Cardiac fibroblast (primary cell): ENCODE measurements at regions not wholly inside any gene's neighbourhood (a gene's known extent, or its start where the extent isn't known, plus 50 kb on each side); places are given as distances from the start of the nearest gene placed in this dataset.

Experiments used
- DNase-seq, 2 donors: peaks; one replicate each; pipeline versions ENCODE4 v3.0.0 to v3.0.0-alpha.2; 2010; ENCODE audit warnings: low read depth in 2 of 2
- H3K4me3 ChIP-seq, 2 donors: replicated peaks in 1 of 2; 1 replicate in 1 of 2; 2 replicates in 1 of 2; pipeline ENCODE4 v1.5.1; 2011; ENCODE audit warnings: low read depth in 2 of 2, low read length in 2 of 2, mild to moderate bottlenecking in 2 of 2, moderate library complexity in 1 of 2
- TF ChIP-seq, protein P1 (sequence below): IDR thresholded peaks from one replicate; pipeline ENCODE4 v1.5.1; 2011; ENCODE audit warnings: low read depth, mild to moderate bottlenecking, low read length, inconsistent platforms

DNA sequence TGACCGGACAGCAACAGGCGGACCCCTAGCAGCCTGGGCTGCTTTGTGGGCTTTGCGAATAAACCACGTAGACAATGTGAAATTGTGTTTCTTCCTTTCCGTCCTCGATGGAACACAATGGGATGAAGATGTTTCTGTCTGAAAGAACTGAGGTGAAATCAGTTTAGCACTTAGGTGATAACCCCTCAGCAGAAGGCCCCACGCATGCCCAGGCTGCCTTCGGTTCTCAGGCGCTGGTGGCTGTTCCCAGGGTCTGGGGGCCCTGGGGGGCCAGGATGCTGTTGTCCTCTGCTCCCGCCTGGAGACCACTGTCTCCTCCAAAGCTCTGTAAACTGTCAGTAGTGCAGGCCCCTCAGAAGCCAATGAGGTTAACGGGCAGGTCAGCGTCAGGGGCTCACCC, 73.9 kb upstream of the HGFAC start:
- no peak overlapping the region for H3K4me3 ChIP-seq
- TF ChIP-seq, protein P1, sequence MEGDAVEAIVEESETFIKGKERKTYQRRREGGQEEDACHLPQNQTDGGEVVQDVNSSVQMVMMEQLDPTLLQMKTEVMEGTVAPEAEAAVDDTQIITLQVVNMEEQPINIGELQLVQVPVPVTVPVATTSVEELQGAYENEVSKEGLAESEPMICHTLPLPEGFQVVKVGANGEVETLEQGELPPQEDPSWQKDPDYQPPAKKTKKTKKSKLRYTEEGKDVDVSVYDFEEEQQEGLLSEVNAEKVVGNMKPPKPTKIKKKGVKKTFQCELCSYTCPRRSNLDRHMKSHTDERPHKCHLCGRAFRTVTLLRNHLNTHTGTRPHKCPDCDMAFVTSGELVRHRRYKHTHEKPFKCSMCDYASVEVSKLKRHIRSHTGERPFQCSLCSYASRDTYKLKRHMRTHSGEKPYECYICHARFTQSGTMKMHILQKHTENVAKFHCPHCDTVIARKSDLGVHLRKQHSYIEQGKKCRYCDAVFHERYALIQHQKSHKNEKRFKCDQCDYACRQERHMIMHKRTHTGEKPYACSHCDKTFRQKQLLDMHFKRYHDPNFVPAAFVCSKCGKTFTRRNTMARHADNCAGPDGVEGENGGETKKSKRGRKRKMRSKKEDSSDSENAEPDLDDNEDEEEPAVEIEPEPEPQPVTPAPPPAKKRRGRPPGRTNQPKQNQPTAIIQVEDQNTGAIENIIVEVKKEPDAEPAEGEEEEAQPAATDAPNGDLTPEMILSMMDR: no peak
- no peak for DNase-seq

DNA sequence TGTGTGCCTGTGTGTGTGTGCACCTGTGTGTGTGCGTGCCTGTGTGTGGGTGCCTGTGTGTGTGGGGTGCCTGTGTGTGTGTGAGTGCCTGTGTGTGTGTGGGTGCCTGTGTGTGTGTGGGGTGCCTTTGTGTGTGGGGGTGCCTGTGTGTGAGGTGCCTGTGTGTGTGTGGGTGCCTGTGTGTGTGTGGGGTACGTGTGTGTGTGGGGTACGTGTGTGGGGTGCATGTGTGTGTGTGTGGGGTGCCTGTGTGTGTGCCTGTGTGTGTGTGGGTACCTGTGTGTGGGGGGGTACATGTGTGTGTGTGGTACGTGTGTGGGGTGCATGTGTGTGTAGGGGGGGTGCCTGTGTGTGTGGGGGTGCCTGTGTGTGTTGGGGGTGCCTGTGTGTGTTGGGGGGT, 73.4 kb upstream of the HGFAC start:
- TF ChIP-seq, protein P1: no peak
- no peak for DNase-seq
- H3K4me3 ChIP-seq: no peak overlapping the region

GRCh38 chr4:3368841-3369760, 72.7 kb upstream of the HGFAC start:
- TF ChIP-seq, protein P1: no peak
- peak in 1 of 2 donors; percentile 21 for DNase-seq
- peak overlapping the region; percentile 17 to 54 for H3K4me3 ChIP-seq

DNA sequence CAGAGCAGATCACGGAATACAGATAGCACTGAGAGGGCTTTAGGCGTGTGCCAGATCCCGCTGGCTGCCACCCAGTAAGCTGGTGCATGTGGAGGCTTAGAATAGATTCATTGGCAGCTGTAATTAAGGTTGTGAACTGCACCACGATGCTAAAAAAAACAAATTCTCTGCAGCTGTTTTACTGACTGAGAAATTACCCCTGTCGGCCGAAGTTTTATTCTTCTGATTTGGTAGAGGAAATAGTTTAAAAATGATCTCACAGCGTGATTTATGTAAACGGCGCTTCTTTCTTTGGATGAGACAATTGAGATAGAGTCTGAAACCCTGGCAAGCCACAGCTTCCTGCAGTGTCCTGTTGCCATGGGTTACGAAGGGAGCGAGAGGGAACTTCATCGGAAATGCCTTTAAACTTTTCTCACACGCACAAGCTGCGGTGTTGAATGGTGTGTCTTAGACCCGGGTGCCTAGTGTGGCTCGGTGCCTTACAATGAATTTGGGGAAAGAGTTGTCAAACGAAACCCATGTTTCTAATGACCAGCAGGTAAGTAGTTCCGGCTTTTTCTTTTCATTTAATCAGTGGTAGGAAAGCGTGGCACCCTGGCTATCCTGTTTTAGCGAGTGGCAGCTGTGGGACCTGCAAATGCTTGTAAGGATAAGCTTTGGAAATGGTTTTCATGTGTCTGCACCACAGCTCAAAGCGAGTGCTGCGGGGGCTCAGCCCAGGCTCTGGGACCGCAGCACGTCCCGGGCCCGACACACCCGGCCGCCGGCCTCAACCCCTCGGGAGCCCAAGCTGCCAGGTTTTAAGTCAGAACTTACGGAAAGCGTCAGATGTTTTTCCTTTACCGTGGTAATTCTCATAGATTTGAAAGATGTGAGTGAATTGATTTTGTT, 71.7 kb upstream of the HGFAC start:
- TF ChIP-seq, protein P1: no peak
- H3K4me3 ChIP-seq: peak overlapping the region; percentile 17 to 54
- peak; percentile 88 to 95 for DNase-seq

- TF ChIP-seq, protein P1: no peak
- peak overlapping the region in 1 of 2 donors; percentile 54 for H3K4me3 ChIP-seq
- DNase-seq: peak; percentile 12 to 34
Observed at GRCh38 chr4:3371033-3372001, 70.5 kb upstream of the HGFAC start.
